ENCODE measurements at regions not wholly inside any gene's neighbourhood (a gene's known extent, or its start where the extent isn't known, plus 50 kb on each side); places are given as distances from the start of the nearest gene placed in this dataset.

DNA sequence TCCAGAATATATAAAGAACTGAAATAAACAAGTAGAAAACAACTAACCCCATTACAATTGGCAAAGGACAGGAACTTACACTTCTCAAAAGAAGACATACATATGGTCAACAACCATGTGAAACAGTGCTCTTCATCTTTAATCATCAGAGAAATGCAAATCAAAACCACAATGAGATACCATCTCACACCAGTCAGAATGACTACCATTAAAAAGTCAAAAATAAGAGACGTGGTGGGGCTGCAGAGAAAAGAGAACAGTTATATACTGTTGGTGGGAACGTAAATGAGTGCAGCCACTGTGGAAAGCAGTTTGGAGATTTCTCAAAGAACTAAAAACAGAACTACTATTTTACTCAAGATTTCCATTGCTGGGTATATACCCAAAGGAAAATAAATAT is 1696.3 kb upstream of the TMEFF2 start:
- Histone ChIP-seq H3K27ac (ENCODE audit: low read length) (no peak overlapping the region), H3K4me1 (ENCODE audit: control insufficient read depth, insufficient read depth, low read length) (no peaks in the 10 kb centered on the region), H3K27me3 (ENCODE audit: control insufficient read depth, insufficient read depth, low read length) (no peaks in the 10 kb centered on the region), H3K36me3 (ENCODE audit: control insufficient read depth, insufficient read depth, low read length) (no peaks in the 10 kb centered on the region), H3K4me3 (ENCODE audit: low read length) (no peak overlapping the region), H3K9me3 (ENCODE audit: control insufficient read depth, insufficient read depth, low read length) (no peaks in the 10 kb centered on the region)
- no peak for DNase-seq (ENCODE audit: low read depth, low spot score)
- WGBS (ENCODE audit: insufficient coverage, insufficient read length): no CpG with 5 or more reads among the region's 2 CpGs

DNA sequence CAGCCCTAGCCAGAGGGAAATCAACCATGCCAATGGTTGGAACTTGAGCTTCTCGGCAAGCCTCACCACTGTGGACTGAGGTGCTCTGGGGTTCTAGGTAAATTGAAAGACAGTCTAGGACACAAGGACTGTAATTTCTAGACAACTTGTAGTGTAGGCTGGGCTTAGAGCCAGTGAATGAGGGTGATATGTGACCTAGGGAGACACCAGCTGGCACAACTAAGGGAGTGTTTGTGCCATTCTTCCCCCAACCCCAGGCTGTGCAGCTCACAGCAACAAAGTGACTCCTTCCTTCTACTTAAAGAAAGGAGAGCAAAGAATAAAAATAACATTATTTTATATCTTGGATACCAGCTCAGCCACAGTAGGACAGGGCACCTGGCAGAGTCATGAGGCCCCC is 1690.7 kb upstream of the TMEFF2 start:
- Histone ChIP-seq H3K27me3 (ENCODE audit: control insufficient read depth, insufficient read depth, low read length) (no peaks in the 10 kb centered on the region), H3K9me3 (ENCODE audit: control insufficient read depth, insufficient read depth, low read length) (no peaks in the 10 kb centered on the region), H3K36me3 (ENCODE audit: control insufficient read depth, insufficient read depth, low read length) (no peaks in the 10 kb centered on the region), H3K4me1 (ENCODE audit: control insufficient read depth, insufficient read depth, low read length) (no peaks in the 10 kb centered on the region), H3K27ac (ENCODE audit: low read length) (no peak overlapping the region), H3K4me3 (ENCODE audit: low read length) (no peak overlapping the region)
- no CpG with 5 or more reads among the region's 1 CpG for WGBS (ENCODE audit: insufficient coverage, insufficient read length)
- DNase-seq (ENCODE audit: low read depth, low spot score): no peak

DNA sequence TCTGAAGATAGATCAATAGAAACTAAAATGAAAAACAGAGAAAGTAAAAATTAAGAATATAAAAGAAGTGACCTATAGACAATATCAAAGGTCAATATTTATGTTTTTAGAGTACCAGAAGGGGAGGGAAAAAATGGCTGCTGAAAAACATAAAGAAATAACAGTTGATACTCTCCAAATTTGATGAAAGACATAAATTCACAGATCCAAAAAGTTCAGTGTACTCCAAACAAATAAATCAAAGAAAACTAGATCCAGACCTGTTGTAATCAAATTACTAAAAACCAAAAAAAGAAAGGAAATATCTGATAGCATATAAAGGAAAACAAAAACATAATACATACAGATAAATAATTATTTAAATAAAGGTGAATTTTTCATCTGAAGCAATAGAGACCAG is 1689.1 kb upstream of the TMEFF2 start:
- no peaks in the 10 kb centered on the region for H3K9me3 ChIP-seq (ENCODE audit: control insufficient read depth, insufficient read depth, low read length)
- no peaks in the 10 kb centered on the region for H3K4me1 ChIP-seq (ENCODE audit: control insufficient read depth, insufficient read depth, low read length)
- no peaks in the 10 kb centered on the region for H3K27me3 ChIP-seq (ENCODE audit: control insufficient read depth, insufficient read depth, low read length)
- H3K36me3 ChIP-seq (ENCODE audit: control insufficient read depth, insufficient read depth, low read length): no peaks in the 10 kb centered on the region
- DNase-seq (ENCODE audit: low read depth, low spot score): no peak
- H3K27ac ChIP-seq (ENCODE audit: low read length): no peak overlapping the region
- H3K4me3 ChIP-seq (ENCODE audit: low read length): no peak overlapping the region

DNA sequence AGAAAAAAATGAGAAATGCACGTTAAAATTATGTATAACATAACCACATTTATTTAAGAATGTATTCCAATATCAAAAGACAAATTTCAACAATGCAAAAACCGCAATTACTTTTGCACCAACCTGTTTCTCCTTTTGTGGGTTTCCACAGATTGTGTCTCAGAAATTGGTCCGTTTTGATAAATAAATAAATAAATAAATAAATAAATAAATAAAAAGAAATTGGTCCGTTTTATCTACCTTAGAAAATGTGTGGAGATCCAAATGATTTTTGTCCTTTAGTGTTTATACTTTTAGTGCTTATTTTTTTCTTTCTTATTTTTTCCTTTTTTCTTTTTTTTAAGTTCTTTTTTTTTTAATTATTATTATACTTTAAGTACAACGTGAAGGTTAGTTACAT is 1682.2 kb upstream of the TMEFF2 start:
- no peaks in the 10 kb centered on the region for H3K27me3 ChIP-seq (ENCODE audit: control insufficient read depth, insufficient read depth, low read length)
- DNase-seq (ENCODE audit: low read depth, low spot score): no peak
- H3K4me1 ChIP-seq (ENCODE audit: control insufficient read depth, insufficient read depth, low read length): no peaks in the 10 kb centered on the region
- no peaks in the 10 kb centered on the region for H3K36me3 ChIP-seq (ENCODE audit: control insufficient read depth, insufficient read depth, low read length)
- WGBS (ENCODE audit: insufficient coverage, insufficient read length): no CpG with 5 or more reads among the region's 5 CpGs
- no peaks in the 10 kb centered on the region for H3K9me3 ChIP-seq (ENCODE audit: control insufficient read depth, insufficient read depth, low read length)
- no peak overlapping the region for H3K27ac ChIP-seq (ENCODE audit: low read length)
- no peak overlapping the region for H3K4me3 ChIP-seq (ENCODE audit: low read length)

DNA sequence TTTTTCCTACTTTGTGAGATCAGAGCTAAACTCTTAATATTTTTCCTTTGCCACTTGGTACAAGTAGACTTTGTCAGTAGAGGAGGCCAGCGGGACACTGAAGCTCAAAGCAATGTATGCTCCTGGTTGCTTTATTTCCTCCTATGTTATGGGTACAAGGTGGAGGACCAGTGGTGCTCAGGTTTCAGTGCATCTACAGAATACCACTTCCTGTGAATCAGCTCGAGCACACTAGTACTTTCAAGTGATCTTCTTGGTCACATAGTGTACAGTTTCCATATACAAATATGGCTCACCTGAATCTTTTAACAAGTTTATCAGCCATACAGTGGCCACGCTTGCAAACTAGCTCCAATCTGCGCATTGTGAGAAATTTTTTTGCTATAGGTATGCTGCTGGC is 1674.8 kb upstream of the TMEFF2 start:
- no peaks in the 10 kb centered on the region for H3K4me1 ChIP-seq (ENCODE audit: control insufficient read depth, insufficient read depth, low read length)
- no peaks in the 10 kb centered on the region for H3K36me3 ChIP-seq (ENCODE audit: control insufficient read depth, insufficient read depth, low read length)
- H3K4me3 ChIP-seq (ENCODE audit: low read length): no peak overlapping the region
- no peaks in the 10 kb centered on the region for H3K27me3 ChIP-seq (ENCODE audit: control insufficient read depth, insufficient read depth, low read length)
- H3K27ac ChIP-seq (ENCODE audit: low read length): no peak overlapping the region
- H3K9me3 ChIP-seq (ENCODE audit: control insufficient read depth, insufficient read depth, low read length): no peaks in the 10 kb centered on the region
- DNase-seq (ENCODE audit: low read depth, low spot score): no peak
- no CpG with 5 or more reads among the region's 4 CpGs for WGBS (ENCODE audit: insufficient coverage, insufficient read length)

DNA sequence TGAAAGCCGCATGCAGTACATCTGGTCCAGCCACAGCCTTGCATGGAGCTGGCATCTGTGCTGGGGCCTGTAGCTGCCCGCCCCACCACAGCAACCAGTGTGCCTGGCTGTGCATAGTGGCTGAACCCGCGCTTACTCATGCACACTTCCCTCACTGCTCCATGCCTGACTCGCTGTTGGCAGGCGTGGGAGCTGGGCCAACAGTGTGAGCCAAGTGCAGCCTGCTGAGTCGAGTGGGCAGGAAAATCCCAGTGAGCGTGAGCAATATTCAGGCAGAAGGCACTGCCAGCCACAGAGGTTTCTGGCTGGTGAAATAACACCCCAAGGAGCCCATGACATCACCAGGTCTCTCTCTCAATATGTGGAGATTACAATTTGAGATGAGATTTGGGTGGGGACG is 1674.1 kb upstream of the TMEFF2 start:
- WGBS (ENCODE audit: insufficient coverage, insufficient read length): no CpG with 5 or more reads among the region's 9 CpGs
- DNase-seq (ENCODE audit: low read depth, low spot score): no peak
- no peaks in the 10 kb centered on the region for H3K36me3 ChIP-seq (ENCODE audit: control insufficient read depth, insufficient read depth, low read length)
- no peak overlapping the region for H3K27ac ChIP-seq (ENCODE audit: low read length)
- no peaks in the 10 kb centered on the region for H3K4me1 ChIP-seq (ENCODE audit: control insufficient read depth, insufficient read depth, low read length)
- no peak overlapping the region for H3K4me3 ChIP-seq (ENCODE audit: low read length)
- H3K27me3 ChIP-seq (ENCODE audit: control insufficient read depth, insufficient read depth, low read length): no peaks in the 10 kb centered on the region
- no peaks in the 10 kb centered on the region for H3K9me3 ChIP-seq (ENCODE audit: control insufficient read depth, insufficient read depth, low read length)

DNA sequence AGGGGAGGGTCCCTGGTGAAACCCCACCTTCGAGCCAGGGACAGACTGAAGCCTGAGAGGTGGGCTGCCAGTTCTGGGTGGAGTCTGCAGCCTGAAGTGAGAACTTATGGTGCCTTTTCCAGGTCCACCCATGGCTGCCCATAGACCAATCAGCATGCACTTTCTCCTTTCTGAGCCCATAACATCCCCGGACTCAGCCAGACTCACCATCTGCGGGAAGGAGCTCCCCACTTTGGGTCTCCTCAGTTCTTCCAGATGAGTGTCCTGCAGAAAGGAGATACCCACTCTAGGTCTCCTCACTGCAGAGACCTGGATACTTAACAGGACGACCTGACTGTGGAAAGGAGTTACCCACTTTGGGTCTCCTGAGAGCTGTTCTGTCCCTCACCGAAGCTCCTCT is 1673.4 kb upstream of the TMEFF2 start:
- Histone ChIP-seq H3K36me3 (ENCODE audit: control insufficient read depth, insufficient read depth, low read length) (no peaks in the 10 kb centered on the region), H3K27ac (ENCODE audit: low read length) (no peak overlapping the region), H3K27me3 (ENCODE audit: control insufficient read depth, insufficient read depth, low read length) (no peaks in the 10 kb centered on the region), H3K4me1 (ENCODE audit: control insufficient read depth, insufficient read depth, low read length) (no peaks in the 10 kb centered on the region), H3K9me3 (ENCODE audit: control insufficient read depth, insufficient read depth, low read length) (no peaks in the 10 kb centered on the region), H3K4me3 (ENCODE audit: low read length) (no peak overlapping the region)
- WGBS (ENCODE audit: insufficient coverage, insufficient read length): no CpG with 5 or more reads among the region's 5 CpGs
- no peak for DNase-seq (ENCODE audit: low read depth, low spot score)

DNA sequence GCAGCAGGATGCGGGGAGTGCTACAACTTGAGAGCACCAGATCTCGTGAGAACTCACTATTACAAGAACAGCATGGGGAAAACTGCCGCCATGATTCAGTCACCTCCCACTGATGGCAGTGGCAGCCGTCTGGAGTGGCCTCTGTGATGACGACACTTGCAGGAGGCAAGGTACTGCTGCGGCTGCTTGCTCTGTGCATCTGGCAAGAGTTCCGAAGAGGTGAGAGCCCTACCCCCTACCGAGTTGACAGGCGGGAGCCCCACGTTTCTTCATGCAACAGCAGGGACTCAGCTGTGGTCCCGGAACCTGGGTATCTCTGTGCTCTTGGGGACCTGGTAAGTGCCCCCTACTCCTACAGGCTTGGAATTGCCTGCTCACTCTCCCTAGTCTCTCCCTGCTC is 1672.7 kb upstream of the TMEFF2 start:
- no CpG with 5 or more reads among the region's 11 CpGs for WGBS (ENCODE audit: insufficient coverage, insufficient read length)

DNA sequence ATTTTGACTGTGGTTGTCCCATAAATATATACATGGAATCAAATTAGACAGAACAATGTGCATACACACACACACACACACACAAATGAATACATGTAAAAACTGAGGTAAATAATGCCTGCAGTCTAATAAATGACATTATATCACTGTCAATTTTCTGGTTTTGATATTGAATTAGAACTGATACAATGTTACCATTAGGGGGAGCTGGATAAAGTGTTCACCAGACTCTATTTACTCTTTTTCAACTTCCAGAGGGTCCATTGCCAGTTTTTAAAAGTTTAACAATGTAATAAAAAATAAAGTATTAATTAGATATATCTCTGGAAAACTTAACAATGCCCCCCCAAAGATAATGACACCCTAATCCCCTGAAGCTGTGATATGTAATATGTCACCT is 1666.8 kb upstream of the TMEFF2 start:
- no peaks in the 10 kb centered on the region; the same call in 1 of the 2 replicates for H3K36me3 ChIP-seq (ENCODE audit: control insufficient read depth, insufficient read depth, low read length)
- DNase-seq (ENCODE audit: low read depth, low spot score): no peak
- H3K27me3 ChIP-seq (ENCODE audit: control insufficient read depth, insufficient read depth, low read length): no peaks in the 10 kb centered on the region
- H3K9me3 ChIP-seq (ENCODE audit: control insufficient read depth, insufficient read depth, low read length): no peaks in the 10 kb centered on the region
- no peak overlapping the region for H3K4me3 ChIP-seq (ENCODE audit: low read length)
- H3K4me1 ChIP-seq (ENCODE audit: control insufficient read depth, insufficient read depth, low read length): no peaks in the 10 kb centered on the region
- no peak overlapping the region for H3K27ac ChIP-seq (ENCODE audit: low read length)

More for the DNA sequence above, 1672.7 kb upstream of the TMEFF2 start:
- H3K27me3 ChIP-seq (ENCODE audit: control insufficient read depth, insufficient read depth, low read length): no peaks in the 10 kb centered on the region
- H3K4me3 ChIP-seq (ENCODE audit: low read length): no peak overlapping the region
- no peak for DNase-seq (ENCODE audit: low read depth, low spot score)
- no peak overlapping the region for H3K27ac ChIP-seq (ENCODE audit: low read length)
- no peaks in the 10 kb centered on the region for H3K9me3 ChIP-seq (ENCODE audit: control insufficient read depth, insufficient read depth, low read length)
- no peaks in the 10 kb centered on the region for H3K36me3 ChIP-seq (ENCODE audit: control insufficient read depth, insufficient read depth, low read length)
- no peaks in the 10 kb centered on the region for H3K4me1 ChIP-seq (ENCODE audit: control insufficient read depth, insufficient read depth, low read length)

DNA sequence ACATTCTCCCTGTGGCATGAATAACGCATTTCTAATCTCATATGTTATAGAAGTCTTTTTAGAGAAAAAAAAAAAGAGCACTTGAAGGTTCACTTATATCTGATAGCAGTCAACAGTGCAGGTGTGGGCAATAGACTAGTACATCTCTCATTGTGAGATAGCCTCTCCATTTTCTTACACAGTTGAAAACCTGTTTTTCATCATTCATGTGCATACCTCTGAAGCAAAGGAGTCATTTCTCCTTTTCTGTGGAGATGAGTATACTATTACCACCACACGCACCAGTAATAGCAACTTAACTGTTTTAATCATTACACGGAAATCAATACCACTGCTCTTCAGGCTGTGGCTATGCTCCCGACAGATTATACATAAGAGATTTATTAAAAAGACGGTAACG is 1653.3 kb upstream of the TMEFF2 start:
- no peaks in the 10 kb centered on the region for H3K36me3 ChIP-seq (ENCODE audit: control insufficient read depth, insufficient read depth, low read length)
- no CpG with 5 or more reads among the region's 6 CpGs for WGBS (ENCODE audit: insufficient coverage, insufficient read length)
- H3K27ac ChIP-seq (ENCODE audit: low read length): no peak overlapping the region
- no peak for DNase-seq (ENCODE audit: low read depth, low spot score)
- H3K4me1 ChIP-seq (ENCODE audit: control insufficient read depth, insufficient read depth, low read length): no peaks in the 10 kb centered on the region
- H3K4me3 ChIP-seq (ENCODE audit: low read length): no peak overlapping the region
- no peaks in the 10 kb centered on the region; the same call in 1 of the 2 replicates for H3K9me3 ChIP-seq (ENCODE audit: control insufficient read depth, insufficient read depth, low read length)
- H3K27me3 ChIP-seq (ENCODE audit: control insufficient read depth, insufficient read depth, low read length): no peaks in the 10 kb centered on the region

DNA sequence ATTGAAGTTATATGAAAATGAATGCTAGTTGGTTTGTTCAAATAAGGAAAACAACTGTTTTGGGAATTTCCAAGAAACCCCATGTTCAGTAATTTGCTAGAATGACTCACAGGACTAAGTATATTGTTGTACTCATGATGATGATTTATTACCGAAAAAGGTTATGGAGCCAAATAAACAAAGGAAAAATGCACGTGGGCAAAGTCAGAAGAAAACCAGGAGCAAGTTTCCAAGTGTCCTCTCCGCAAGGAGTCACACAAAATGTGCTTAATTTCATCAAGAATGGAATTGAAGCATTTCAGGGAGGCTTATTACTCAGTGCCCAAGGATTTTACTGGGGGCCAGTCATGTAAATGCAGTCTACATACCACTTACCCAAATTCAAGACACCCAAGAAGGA is 1652.4 kb upstream of the TMEFF2 start:
- H3K9me3 ChIP-seq (ENCODE audit: control insufficient read depth, insufficient read depth, low read length): no peaks in the 10 kb centered on the region; the same call in 1 of the 2 replicates
- no peak for DNase-seq (ENCODE audit: low read depth, low spot score)
- H3K4me1 ChIP-seq (ENCODE audit: control insufficient read depth, insufficient read depth, low read length): no peaks in the 10 kb centered on the region
- no peaks in the 10 kb centered on the region for H3K36me3 ChIP-seq (ENCODE audit: control insufficient read depth, insufficient read depth, low read length)
- no peak overlapping the region for H3K27ac ChIP-seq (ENCODE audit: low read length)
- H3K27me3 ChIP-seq (ENCODE audit: control insufficient read depth, insufficient read depth, low read length): no peaks in the 10 kb centered on the region
- no peak overlapping the region for H3K4me3 ChIP-seq (ENCODE audit: low read length)
- no CpG with 5 or more reads among the region's 3 CpGs for WGBS (ENCODE audit: insufficient coverage, insufficient read length)

Data from iPS DF 6.9 (cell line).